ENCODE measurements at regions not wholly inside any gene's neighbourhood (a gene's known extent, or its start where the extent isn't known, plus 50 kb on each side); places are given as distances from the start of the nearest gene placed in this dataset.

DNA sequence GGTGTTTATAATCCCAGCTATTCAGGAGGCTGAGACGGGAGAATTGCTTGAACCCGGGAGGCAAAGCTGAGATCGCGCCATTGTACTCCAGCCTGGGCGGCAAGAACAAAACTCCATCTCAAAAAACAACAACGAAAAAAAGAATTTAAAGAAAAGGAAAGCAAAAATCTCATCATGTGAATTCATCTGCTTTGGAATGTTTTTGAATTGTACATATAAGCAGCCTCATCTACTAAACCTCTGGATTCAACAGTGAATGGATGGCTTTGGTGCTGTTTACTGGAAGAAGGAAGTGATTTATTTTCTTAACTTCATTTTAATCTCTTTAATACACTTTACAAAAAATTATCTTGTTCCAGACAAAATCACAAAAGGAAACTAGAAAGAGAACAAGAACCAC is 51.8 kb upstream of the PNRC1 start:
- DNase-seq: no peak
- no peak overlapping the region for H3K4me3 ChIP-seq
- no peak overlapping the region for H3K27ac ChIP-seq
- no peaks in the 10 kb centered on the region for H3K9me3 ChIP-seq (replicated peaks in 1 of 3)
- WGBS, 4 donors: 88 to 91% (median 89%) methylated on average over 6 of the region's 6 CpGs
- no peaks in the 10 kb centered on the region for H3K36me3 ChIP-seq (replicated peaks in 1 of 2)
- TF ChIP-seq POLR2A (IDR thresholded peaks at IDR 0.05): no peak
- TF ChIP-seq, protein P1, sequence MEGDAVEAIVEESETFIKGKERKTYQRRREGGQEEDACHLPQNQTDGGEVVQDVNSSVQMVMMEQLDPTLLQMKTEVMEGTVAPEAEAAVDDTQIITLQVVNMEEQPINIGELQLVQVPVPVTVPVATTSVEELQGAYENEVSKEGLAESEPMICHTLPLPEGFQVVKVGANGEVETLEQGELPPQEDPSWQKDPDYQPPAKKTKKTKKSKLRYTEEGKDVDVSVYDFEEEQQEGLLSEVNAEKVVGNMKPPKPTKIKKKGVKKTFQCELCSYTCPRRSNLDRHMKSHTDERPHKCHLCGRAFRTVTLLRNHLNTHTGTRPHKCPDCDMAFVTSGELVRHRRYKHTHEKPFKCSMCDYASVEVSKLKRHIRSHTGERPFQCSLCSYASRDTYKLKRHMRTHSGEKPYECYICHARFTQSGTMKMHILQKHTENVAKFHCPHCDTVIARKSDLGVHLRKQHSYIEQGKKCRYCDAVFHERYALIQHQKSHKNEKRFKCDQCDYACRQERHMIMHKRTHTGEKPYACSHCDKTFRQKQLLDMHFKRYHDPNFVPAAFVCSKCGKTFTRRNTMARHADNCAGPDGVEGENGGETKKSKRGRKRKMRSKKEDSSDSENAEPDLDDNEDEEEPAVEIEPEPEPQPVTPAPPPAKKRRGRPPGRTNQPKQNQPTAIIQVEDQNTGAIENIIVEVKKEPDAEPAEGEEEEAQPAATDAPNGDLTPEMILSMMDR (IDR thresholded peaks at IDR 0.05): no peak
- no peaks in the 10 kb centered on the region for H3K27me3 ChIP-seq
- peaks cover 7 to 11% of the 10 kb centered on the region in 2 donors for H3K4me1 ChIP-seq (replicated peaks in 1 of 2)
- intact Hi-C loops (cut with DNase I): no loop called here

DNA sequence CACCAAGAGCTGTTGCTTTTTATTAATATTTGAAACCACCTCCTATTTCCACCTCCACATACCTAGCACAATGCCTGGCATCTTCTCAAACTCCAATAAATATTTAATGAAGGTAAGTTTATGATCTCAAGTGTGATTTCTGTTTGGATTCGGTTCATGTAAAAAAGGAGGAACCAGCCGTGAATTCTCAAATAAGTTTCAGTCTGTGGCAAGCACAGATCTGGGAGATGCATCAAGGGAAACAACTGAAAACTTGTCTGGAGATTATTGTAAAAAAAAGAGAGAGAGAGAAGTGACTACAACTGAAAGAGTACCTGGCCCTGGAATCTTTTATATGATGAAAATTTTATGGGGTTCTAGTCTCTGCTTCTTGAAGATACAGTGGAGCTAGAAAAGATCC is 52.8 kb upstream of the PNRC1 start:
- no peak for DNase-seq
- no peak overlapping the region for H3K27ac ChIP-seq
- H3K4me3 ChIP-seq: no peak overlapping the region
- H3K36me3 ChIP-seq (replicated peaks in 1 of 2): no peaks in the 10 kb centered on the region
- WGBS, 4 donors: 71 to 74% (median 73%) methylated on average over 2 of the region's 2 CpGs
- H3K9me3 ChIP-seq (replicated peaks in 1 of 3): no peaks in the 10 kb centered on the region
- peaks cover 17 to 21% of the 10 kb centered on the region in 2 donors for H3K4me1 ChIP-seq (replicated peaks in 1 of 2)
- TF ChIP-seq, protein P1 (IDR thresholded peaks at IDR 0.05): no peak
- no peak for TF ChIP-seq POLR2A (IDR thresholded peaks at IDR 0.05)
- intact Hi-C loops (cut with DNase I): no loop called here
- H3K27me3 ChIP-seq: no peaks in the 10 kb centered on the region

DNA sequence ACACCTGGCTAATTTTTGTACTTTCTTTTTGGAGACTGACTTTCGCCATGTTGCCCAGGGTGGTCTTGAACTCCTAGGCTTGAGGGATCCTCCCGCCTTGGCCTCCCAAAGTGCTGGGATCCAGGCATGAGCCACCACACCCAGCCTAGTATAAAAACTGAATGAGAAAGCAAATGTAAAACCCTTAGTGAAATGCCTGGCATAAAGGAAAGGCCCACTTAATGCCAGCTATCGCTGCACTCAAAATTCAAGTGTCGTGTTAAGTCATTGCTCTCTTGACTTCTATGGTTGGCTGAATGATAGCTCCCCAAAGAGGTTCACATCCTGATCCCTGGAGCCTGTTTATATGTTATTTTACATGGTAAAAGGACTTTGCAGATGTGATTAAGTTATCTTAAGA is 54.4 kb upstream of the PNRC1 start:
- TF ChIP-seq POLR2A (IDR thresholded peaks at IDR 0.05): no peak
- TF ChIP-seq, protein P1 (IDR thresholded peaks at IDR 0.05): no peak
- H3K27me3 ChIP-seq: no peaks in the 10 kb centered on the region
- DNase-seq: no peak
- 98 to 100% (median 99%) methylated on average over 4 of the region's 4 CpGs for WGBS, 4 donors
- H3K4me3 ChIP-seq: no peak overlapping the region
- H3K36me3 ChIP-seq (replicated peaks in 1 of 2): no peaks in the 10 kb centered on the region
- H3K4me1 ChIP-seq (replicated peaks in 1 of 2): peaks cover 26 to 32% of the 10 kb centered on the region in 2 donors
- H3K27ac ChIP-seq: no peak overlapping the region
- intact Hi-C loops (cut with DNase I): no loop called here
- no peaks in the 10 kb centered on the region for H3K9me3 ChIP-seq (replicated peaks in 1 of 3)

DNA sequence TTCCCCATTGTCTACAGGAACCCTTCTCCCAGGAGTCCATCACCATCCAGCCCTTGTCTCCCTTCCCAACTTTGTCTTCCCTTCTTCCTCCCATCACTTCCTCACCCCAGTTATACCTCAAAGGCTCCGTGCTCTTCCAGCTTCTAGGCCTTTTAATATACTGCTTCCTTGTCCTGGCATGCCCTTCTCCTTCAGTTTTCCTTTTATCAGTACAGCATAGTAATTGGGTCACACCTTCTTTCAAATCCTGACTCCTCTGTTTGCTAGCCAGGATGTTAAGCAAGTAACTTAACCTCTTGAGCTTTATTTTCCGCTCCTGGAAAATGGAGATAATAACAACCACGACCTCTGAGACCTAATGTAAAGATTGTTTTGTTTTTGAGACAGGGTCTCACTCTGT is 54.9 kb upstream of the PNRC1 start:
- no peak for DNase-seq
- Histone ChIP-seq H3K36me3 (replicated peaks in 1 of 2) (no peaks in the 10 kb centered on the region), H3K27ac (no peak overlapping the region), H3K4me3 (no peak overlapping the region), H3K27me3 (no peaks in the 10 kb centered on the region), H3K9me3 (replicated peaks in 1 of 3) (no peaks in the 10 kb centered on the region), H3K4me1 (replicated peaks in 1 of 2) (peaks cover 26 to 32% of the 10 kb centered on the region in 2 donors)
- WGBS, 4 donors: 65 to 75% (median 71%) methylated on average over 3 of the region's 3 CpGs
- TF ChIP-seq, protein P1 (IDR thresholded peaks at IDR 0.05): no peak
- no peak for TF ChIP-seq POLR2A (IDR thresholded peaks at IDR 0.05)
- intact Hi-C loops (cut with DNase I): no loop called here
